ENCODE measurements at regions not wholly inside any gene's neighbourhood (a gene's known extent, or its start where the extent isn't known, plus 50 kb on each side); places are given as distances from the start of the nearest gene placed in this dataset.

DNA sequence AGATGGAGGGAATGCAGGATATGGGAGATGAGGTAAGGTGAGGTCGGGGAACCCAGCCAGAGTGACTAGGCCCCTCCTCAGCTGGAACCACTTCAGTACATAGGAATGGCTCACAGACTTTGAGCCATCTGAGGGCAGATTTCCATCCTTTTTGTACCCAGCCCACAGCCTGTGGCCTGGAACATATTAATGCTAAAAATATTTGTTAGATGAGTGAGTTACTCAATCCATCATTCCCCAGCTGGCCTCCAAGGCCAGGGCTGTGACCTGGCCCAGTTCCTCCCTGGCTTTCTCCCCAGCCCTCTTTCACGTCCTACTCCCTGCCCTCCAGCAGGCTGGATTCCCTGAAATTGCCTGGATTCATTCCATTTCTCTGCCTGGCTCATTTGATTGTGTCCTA lies 57.2 kb upstream of the PRDM11 start:
- no peak for DNase-seq (ENCODE audit: low read depth in 4 of 4, low spot score in 3 of 4)

DNA sequence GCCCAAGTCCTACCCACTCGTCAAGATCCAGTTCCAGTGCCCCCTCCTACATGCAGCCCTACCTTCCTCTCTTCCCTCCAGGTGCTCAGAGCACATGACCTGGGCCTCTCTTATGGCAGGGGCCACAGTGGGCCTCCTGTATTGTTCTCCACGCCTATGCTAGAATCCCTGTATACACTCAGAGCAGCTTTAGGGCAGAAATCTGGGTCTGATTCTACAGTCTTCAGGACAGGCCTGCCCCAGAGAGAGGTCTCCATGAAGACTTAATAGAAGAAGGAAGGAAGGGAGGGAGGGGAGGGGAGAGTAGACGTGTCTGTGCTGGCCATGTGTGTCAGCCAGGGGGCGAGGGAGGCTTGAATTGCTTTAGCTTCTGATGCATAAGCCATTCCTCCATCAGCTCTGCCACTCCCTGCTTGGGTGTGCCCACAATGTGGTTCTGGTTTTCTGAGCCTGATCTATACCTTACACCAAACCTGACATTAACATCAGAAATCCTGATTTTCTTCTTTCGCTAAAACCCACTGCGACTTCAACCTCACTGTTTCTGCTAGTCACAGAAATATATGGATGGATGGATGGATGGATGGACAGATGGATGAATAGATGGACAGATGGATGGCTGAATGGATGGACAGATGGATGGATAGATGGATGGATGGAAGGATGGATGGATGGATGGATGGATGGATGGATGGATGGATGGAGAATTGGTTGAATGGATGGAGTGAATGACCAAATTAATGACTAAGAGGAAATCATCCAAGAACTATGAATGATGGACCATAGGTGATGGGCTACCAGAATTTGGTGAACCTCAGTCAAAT lies 56.6 kb upstream of the PRDM11 start:
- DNase-seq (ENCODE audit: low read depth in 4 of 4, low spot score in 3 of 4), result no peak

DNA sequence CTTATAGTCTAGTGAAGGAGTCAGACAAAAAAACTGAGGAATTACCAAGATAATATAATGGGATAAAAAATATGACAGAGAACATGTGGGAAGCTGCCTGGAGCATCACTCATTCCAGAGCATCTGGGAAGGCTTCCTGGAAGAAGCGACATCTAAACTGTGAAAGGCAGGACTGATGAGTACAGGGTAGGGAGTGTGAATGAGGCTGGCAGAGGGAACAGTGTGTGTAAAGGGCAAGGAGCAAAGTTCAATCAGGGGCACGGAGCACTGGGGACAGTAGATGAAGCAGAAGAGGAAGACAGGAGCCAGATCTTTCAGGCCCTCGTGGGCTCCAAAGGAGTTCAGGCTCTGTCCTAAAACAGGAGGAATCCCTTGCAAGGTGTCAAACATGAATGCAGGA lies 55.8 kb upstream of the PRDM11 start:
- no peak for DNase-seq (ENCODE audit: low read depth in 4 of 4, low spot score in 3 of 4)

GRCh38 chr11:45091563-45092403 lies 54.7 kb upstream of the PRDM11 start:
- DNase-seq (ENCODE audit: low read depth in 4 of 4, low spot score in 3 of 4), result no peak

- no peak for DNase-seq (ENCODE audit: low read depth in 4 of 4, low spot score in 3 of 4)
Measured at GRCh38 chr11:45092404-45092785, 54.0 kb upstream of the PRDM11 start.

DNA sequence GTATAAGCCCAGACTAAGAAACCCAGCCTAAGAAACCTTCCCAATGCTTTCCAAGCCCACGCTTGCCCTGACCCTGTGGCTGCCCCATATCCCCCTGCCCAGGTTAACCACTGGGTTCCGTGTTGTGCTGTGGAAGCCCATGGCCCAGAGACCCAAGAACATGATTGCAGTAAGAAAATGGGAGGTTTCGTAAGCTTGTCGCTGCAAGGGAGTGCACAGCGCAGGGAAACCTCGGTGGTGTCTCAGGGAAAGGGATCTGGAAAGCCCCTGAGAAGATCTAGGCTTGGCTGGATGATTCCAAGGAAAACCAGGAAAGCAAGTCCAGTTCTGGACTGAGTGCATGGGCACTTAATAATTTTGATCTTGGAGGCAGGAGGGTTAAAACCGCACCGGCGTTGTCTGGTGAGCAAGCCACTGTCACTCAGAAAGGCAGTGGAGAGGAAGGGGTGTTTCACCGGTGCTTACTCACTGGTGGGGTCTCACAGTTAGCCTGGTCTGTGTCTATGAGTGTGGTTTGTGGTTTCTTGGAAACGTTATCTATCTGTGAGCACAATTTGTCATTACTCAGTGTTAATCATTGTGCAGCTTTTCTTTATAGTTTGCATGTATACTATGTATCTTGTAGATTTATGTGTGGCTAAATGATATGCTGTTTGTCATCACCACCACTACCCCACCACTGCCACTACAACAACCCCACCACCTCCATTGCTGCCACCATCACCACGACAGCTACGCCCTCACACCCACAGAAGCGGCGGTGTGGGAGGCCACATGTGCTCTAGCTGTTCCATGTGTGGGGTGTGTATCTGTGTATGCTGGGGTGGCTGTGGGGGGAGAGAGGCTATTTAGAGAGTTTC lies 53.3 kb upstream of the PRDM11 start:
- no peak for DNase-seq (ENCODE audit: low read depth in 4 of 4, low spot score in 3 of 4)

GRCh38 chr11:45093761-45094455 lies 52.5 kb upstream of the PRDM11 start:
- no peak for DNase-seq (ENCODE audit: low read depth in 4 of 4, low spot score in 3 of 4)

DNA sequence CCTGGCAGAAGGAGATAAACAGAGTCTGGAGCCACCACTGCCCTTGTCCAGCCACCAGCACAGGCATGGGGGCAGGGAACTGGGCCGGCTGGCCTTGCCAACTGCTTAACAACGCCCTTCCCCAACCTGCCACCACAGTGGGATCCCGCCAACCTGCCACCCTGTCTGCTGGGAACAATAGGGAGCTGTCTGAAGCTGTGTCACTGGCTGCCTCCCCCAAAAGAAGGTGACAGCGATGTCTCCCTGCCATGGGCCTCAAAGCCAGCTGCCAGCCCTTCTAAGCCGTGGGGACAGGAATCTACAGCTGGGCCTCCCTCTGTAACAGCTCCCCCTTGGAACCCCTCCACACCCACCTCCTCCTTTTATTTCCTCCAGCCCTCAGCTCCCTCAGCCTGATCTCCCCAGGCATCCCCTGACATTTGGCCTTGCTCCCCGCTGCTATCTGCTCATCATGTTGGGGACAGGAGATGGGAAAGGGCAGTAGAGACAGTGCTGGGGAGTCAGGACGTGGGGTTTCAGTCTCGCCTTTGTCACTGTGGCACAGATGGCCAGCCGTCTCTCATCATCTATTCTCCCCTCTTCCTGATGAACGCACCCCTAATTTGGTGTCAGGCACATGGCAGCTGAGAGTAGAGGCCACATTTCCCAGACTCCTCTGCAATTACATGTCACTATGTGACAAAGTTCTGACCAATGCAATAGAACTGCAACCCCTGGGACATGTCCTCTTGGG lies 51.3 kb upstream of the PRDM11 start:
- DNase-seq (ENCODE audit: low read depth in 4 of 4, low spot score in 3 of 4), result no peak

DNA sequence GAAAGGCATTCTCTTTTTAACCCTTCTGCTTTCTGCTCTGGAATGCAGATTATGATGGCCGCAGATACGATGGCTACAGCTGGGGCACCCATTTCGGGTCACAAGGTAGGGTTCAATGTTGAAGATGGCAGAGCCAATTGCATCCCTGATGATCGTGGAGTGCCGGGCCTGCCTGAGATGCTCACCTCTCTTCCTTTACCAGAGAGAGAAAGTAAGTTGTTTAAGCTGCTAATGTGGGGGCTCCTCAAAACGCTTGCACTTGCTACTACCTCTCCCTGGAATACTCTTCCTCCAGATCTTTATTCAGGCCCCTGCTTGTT lies 50.8 kb upstream of the PRDM11 start:
- no peak for DNase-seq (ENCODE audit: low read depth in 4 of 4, low spot score in 3 of 4)

GRCh38 chr11:45096636-45097035 lies 49.8 kb upstream of the PRDM11 start:
- no peak for DNase-seq (ENCODE audit: low read depth in 4 of 4, low spot score in 3 of 4)
